IPS DF 19.7 (cell line): ENCODE measurements at regions not wholly inside any gene's neighbourhood (a gene's known extent, or its start where the extent isn't known, plus 50 kb on each side); places are given as distances from the start of the nearest gene placed in this dataset.
"Not testable (repeated sequence)": the region's sequence is repeated elsewhere in the genome, so short reads cannot be mapped to it uniquely, and the experiment has no call there.

Experiments
- DNase-seq: peaks from one replicate; pipeline ENCODE4 v3.0.0-alpha.2; 2013; ENCODE audit warnings: low read depth, low spot score

DNA sequence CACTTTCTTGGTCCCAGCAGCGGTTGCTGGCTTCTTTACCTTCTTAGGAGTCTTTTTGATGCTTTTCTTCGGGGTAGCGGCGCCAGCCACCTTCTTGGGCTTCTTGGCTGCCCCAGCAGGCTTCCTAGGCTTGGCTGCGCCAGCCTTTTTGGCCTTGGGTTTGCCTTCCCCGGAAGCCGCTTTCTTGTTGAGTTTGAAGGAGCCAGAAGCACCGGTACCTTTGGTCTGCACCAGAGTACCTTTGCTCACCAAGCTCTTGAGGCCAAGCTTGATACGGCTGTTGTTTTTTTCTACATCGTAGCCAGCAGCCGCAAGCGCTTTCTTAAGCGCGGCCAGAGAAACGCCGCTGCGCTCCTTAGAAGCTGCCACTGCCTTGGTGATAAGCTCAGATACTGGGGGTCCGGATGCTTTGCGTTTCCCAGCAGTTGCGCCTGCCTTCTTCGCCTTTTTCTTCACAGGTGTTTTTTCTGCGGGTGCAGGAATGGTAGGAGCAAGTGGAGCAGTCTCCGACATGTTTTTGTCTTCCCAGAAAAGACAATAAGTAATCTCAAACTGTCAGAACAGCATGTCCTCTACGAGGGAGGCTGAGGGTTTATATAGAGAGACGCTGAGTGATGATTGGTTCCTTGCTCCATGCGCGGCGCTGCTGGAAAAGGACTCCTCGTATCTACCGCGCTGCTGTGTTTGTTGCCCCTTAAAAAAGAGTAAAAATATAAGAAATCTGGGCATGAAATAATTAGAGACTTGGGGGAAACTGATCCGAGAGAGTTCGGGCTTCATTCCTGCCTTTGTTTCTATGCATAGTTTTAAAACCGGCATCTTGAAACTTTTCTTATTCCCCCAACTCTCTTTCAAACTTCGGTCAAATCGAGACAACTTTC lies 130.3 kb upstream of the BTN3A2 start:
- no peak for DNase-seq

DNA sequence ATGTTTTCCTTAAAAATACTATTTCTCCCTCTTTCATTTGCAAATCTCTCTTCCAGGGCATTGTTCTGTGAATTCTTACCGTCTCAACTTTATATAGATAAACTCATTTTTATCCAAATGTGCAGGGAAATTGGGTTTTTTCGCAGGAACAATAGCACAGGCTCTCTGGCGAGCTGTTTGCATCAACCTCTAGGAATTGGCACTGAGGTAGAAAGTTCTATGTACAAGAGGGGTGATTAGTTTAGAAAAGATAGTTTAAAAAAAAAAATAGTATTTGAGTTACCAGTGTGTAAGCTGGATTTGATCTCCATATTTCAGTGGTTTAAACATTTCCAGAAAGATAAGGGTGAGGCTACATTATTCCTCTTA lies 129.7 kb upstream of the BTN3A2 start:
- DNase-seq: no peak

DNA sequence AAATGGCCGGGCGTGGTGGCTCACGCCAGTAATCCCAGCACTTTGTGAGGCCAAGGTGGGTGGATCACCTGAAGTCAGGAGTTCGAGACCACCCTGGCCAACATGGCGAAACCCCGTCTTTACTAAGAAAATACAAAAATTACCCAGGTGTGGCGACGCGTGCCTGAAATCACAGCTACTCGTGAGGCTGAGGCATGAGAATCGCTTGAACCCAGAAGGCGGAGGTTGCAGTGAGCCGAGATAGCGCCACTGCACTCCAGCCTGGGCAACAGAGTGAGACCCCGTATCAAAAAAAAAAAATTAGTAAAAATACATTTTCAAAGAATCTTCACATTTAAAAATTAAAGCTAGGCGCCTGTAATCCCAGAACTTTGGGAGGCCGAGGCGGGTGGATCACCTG lies 125.6 kb upstream of the BTN3A2 start:
- not testable (repeated sequence) for DNase-seq

DNA sequence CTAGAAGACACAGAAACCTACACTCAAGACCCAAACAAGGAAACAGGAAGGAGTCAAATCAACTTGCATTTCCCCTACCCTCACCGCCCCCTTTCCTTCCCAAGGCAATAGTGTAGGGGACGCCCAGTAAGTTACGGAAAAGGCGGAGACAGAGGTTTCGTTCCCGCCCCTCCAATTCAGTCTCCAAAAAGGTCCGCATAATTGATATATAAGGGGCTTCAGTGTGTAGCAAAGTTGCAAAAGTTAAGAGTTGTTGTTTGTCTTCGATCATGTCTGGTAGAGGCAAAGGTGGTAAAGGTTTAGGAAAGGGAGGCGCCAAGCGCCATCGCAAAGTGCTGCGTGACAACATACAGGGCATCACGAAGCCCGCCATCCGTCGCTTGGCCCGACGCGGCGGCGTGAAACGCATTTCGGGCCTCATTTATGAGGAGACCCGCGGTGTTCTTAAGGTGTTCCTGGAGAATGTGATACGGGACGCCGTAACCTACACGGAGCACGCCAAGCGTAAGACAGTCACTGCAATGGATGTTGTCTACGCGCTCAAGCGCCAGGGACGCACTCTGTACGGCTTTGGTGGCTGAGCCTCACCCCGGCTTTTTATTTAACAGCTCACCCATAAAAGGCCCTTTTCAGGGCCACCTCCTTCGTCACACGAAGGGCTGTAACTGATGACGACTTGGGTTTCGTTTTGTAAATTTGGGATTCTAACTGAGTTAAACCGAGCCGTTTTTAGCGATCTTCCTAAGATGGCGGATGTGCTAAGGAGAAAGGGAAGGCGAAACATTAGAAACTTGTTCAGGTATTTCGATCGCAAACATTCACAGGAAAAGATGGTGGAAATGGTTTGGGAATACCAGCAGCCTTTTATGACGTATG lies 124.6 kb upstream of the BTN3A2 start:
- DNase-seq: no peak

DNA sequence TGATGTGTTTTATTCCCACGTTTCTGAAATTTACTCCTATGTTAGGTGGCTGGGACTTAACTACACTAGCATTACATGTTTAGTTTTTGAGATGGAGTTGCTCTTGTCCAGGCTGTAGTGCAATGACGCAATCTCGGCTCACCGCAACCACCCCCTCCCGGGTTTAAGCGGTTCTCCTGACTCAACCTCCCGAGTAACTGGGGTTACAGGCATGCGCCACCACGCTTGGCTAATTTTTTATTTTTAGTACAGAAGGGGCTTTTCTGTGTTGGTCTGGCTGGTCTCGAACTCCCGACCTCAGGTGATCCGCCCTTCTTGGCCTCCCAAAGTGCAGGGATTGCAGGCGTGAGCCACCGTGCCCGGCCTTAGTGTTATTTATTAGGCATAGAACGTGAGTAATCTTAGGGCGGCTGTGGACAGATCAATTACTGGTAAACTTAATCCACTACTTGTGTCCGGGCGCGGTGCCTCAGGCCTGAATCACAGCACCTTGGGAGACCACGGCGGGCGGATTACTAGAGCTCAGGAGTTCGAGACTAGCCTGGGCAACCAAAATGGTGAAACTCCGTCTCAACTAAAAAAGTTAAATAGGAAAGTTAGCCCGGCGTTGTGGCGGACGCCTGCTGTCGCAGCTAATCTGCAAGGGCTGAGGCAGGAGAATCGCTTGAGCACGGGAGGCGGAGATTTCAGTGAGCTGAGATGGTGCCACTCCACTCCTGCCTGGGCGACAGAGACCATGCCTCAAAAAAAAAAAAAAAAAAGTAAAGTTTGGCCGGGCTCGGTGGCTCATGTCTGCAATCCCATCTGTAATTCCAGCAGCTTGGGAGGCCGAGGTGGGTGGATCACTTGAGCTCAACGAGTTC lies 123.7 kb upstream of the BTN3A2 start:
- DNase-seq: no peak

DNA sequence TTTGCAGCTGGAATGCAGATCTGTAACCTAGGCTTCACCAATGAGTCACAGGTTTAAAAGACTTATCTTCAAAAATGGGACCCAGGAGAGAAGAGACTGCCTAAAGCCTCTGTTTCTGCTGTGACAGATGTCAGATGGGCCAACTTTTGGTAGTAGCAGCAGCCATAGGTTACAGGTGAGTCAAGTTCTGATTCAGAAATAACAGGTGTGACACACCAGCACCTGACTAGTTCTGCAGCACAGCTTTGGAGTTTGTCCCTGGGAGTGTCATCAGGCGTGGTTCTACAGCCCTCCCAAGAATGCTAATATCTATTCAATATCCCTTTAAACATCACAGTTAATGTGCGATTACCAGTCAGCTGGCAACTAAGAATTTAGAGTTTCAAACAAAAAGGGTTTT lies 121.9 kb upstream of the BTN3A2 start:
- no peak for DNase-seq

DNA sequence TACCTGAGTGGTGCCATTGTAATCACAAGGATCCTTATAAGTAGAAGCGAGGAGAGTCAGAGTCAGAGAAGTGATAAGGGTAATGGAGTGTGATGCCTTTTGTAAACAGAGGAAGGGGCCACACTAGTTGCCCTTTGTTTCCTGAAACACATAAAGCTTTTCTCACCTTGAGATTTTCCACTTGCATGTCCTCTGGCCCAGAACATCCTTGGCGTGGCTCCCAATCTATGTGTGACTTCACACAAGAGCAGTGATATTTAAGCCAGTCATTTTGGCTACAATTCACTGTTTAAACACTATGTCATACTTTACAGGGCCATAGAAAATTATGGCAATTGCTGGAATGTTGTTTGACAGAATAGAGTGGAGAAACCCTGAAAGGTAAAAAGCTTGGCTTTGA lies 121.2 kb upstream of the BTN3A2 start:
- DNase-seq: no peak

DNA sequence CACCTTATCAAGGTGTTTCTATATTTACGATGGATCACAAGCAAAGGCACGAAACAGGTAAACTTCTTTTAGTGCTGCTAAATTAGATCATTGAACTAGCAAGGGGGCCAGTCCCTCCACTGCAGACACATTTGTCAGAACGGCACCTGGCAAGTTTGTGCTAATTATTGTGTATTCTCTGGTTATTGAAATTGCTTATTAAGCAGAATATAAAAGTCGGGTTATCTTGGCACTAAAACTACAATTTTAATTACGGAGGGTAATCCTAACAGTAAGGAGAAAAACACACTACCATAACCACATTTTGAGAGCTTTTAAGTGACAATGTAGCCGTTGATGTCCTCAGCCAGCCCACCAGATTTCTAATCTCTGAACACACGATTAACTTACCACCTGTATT lies 118.9 kb upstream of the BTN3A2 start:
- DNase-seq: no peak

DNA sequence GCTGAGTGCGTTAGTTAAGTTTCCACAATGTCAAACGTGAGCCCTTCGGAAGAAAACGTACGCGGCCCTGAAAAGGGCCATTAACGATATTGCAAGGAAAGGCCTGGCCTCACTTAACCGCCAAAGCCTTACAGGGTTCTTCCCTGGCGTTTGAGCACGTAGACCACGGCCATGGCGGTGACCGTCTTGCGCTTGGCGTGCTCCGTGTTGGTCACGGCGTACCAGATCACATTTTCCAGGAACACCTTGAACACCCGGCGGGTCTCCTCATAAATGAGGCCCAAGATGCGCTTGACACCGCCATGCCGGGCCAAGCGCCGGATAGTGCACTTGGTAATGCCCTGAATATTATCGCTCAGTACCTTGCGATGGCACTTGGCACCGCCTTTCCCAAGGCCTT lies 118.4 kb upstream of the BTN3A2 start:
- no peak for DNase-seq

DNA sequence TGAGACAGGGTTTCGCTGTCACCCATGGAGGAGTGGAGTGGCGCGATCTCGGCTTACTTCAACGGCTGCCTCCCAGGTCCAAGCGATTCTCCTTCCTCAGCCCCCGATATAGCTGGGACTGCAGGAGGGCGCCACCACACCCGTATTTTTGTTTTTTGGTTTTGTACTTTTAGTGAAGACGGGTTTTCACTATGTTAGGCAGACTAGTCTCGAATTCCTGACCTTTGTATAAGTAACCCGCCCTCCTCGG lies 115.4 kb upstream of the BTN3A2 start:
- DNase-seq: no peak

DNA sequence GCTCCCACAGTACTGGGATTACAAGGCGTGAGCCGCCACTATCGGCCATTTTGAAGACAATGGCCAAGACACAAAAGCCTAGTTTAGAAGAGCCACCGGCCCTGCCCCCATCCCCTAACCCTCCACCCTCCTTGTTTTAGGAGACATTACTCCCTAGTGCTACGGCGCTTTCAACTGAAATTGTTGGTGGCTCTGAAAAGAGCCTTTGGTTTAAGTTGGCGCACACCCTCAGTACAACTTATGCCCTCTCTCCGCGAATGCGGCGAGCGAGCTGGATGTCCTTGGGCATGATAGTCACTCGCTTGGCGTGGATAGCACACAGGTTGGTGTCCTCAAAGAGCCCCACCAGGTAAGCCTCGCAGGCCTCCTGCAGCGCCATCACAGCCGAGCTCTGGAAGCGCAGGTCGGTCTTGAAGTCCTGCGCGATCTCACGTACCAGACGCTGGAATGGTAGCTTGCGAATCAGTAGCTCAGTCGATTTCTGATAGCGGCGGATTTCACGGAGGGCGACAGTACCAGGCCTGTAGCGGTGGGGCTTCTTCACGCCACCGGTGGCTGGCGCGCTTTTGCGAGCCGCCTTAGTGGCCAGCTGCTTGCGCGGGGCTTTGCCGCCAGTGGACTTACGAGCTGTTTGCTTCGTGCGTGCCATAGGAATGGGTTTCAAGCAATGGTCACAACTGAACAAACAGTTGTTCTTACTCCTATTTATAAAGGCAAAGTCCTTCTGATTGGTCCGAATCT lies 114.9 kb upstream of the BTN3A2 start:
- DNase-seq: no peak

DNA sequence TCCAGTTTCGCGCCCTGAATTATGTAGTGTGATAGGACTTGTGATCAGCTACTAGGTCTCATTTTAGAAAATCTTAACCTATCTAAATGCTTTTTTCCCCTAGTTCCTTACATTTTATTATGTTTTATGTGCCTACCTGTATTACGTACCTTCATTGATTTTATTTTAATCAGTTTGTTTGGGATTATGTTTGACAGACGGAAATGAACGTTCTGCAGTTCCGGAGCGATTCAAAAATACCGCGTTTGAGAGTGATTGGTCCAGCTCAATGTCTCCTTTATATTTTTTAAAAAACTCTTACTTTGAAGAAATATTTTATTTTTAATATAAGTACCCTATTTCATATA lies 114.3 kb upstream of the BTN3A2 start:
- DNase-seq: no peak

DNA sequence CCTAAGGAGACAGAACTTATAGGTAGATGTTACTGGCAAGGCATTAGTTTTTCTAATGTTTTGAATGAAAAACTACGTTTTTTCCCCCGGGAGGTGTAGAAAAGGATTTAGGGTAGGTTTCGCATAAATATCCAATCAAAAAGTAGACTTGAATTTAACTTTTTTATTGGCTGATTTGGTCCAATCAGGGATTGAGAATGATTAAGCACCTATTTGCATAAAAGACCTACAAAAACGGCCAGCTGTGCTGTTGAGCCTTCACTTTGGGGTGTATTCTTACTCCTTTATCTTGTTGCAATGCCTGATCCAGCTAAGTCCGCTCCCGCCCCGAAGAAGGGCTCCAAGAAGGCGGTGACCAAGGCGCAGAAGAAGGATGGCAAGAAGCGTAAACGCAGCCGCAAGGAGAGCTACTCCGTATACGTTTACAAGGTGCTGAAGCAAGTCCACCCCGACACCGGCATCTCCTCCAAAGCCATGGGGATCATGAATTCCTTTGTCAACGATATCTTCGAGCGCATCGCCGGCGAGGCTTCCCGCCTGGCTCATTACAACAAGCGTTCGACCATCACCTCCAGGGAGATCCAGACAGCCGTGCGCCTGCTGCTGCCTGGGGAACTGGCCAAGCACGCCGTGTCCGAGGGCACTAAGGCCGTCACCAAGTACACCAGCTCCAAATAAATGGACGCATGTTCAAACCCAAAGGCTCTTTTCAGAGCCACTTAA lies 113.5 kb upstream of the BTN3A2 start:
- DNase-seq: peak; percentile 90

DNA sequence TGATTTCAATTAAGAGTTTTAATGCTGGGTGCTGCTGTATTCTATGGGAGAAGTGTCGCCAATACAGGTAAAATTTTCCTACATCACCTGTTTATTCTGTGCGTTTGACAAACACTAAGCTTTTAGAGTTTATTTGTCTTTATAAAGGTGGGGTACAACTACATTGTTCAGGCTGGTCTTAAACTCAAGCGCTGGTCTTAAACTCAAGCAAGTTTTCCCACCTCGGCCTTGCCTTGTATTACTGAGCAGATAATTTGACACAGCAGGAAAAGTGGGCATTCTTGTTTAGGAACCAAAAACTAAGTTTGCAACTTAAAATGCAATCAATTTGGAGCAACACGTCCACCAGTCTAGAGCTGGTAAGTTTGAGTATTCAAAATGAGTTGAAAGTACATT lies 112.9 kb upstream of the BTN3A2 start:
- no peak for DNase-seq

DNA sequence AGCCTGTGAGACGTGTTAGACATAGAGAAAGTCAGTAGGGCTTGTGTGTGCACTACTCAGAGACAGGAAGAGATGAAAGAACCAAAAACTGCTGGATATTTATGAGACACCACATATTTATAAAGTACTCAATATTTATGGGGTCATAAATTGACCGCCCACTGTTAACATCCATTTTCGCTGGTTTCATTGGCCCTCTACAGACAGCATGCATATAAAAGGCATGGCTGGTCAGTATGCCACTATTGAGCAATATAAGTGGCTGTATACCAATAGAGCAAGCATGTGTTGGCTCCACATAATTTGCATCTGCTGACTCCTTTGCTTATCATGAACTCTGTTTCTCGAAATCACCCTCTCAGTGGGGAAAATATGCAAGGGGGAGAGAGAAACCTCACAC lies 110.3 kb upstream of the BTN3A2 start:
- DNase-seq: no peak

DNA sequence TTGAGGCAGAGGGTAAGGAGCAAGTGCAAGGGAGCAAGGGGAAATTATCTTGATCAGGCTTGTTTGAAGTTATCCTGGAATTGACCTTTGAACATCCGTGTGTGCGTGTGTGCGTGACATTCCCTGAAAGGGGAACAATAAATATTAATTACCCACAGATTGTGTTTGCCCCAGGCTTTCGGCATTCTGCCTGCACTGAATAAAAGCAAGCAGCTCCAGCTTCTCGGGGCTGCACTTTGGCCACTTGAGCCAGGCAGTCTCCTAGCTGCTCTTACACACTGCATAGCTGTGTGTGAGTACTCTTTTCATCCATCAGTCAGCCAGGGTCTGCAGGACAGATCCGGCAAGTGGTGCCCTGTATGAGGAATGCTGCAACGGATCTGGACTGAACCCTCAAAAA lies 107.7 kb upstream of the BTN3A2 start:
- no peak for DNase-seq

DNA sequence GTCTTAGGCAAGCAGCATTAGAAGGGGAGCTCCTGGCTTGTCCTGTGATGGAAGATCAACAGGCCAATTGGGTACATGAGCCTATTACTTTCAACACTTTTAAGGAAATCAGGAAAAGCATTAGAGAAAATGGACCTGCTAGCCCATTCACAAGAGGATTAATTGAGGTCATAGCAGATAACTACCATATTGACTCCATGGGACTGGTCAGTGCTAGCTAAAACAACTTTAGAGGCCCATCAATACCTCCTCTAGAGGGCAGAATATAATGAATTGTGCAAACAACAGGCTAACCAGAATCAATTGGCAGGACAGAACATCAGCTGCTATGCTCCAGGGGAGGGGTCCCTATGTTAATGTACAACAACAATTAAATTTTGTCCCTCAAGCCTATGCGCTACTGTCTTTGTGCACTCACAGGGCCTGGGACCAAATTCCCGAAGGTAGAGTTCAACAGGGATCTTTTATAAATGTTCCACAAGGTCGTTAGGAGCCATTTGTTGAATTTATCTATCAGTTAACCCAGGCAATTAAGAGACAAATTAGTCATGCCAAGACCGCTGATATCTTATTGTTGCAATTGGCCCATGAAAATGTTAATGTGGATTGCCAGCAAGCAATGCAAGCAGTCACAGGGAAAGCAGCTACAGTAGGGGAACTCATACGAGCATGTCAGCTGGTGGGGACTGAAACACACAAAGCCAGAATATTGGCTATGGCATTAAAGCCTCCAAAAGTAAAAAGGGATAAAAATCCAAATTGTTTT lies 106.6 kb upstream of the BTN3A2 start:
- no peak for DNase-seq

DNA sequence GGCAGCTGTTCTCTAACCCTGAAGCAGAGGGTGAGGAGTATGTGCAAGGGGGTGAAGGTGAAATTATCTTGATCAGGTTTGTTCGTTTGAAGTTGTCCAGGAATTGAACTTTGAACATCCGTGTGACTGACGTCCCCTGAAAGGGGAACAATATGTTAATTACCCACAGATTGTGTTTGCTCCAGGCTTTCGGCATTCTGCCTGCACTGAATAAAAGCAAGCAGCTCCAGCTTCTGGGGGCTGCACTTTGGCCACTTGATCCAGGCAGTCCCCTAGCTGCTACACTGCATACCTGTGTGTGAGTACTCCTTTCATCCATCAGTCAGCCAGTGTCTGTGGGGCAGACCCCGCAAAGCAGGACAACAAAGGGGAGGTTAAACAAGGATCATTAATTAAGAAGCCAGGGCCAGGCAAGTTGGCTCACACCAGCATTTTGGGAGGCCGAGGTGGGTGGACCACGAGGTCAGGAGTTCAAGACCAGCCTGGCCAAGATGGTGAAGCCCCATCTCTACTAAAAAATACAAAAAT lies 104.8 kb upstream of the BTN3A2 start:
- DNase-seq: no peak

DNA sequence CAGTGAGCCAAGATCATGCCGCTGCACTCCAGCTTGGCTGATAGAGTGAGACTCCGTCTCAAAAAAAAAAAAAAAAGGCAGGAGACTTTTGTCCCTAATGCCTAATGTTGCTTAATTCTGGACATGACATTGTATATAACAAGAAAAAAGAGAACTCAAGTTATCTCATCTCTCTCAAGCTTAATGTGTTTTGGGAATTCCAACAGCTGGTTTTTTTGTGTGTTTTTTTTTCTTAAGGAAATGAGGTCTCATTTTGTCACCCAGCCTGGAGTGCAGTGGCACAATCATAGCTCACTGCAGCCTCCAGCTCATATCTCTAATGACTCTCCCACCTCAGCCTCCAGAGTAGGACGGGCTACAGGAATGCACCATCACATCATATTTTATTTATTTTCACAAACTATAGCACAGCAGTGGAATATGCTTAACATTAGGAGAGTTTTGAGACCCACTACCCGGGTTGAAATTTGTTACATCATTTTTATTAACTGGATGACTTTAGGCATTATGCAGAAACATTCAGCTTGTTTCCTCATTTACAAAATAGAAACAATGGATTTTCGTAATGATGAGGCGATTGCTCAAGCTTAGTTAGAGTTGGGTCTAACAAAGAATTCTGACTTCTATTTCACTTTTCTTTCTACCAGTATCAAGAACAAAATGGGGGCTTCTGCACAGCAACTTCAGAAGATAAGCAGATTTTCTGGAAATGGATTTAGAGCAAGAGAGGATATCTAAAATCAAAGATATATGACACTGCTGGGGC lies 104.1 kb upstream of the BTN3A2 start:
- no peak for DNase-seq
